ENCODE measurements at regions not wholly inside any gene's neighbourhood (a gene's known extent, or its start where the extent isn't known, plus 50 kb on each side); places are given as distances from the start of the nearest gene placed in this dataset.
"Not testable (repeated sequence)": the region's sequence is repeated elsewhere in the genome, so short reads cannot be mapped to it uniquely, and the experiment has no call there.

DNA sequence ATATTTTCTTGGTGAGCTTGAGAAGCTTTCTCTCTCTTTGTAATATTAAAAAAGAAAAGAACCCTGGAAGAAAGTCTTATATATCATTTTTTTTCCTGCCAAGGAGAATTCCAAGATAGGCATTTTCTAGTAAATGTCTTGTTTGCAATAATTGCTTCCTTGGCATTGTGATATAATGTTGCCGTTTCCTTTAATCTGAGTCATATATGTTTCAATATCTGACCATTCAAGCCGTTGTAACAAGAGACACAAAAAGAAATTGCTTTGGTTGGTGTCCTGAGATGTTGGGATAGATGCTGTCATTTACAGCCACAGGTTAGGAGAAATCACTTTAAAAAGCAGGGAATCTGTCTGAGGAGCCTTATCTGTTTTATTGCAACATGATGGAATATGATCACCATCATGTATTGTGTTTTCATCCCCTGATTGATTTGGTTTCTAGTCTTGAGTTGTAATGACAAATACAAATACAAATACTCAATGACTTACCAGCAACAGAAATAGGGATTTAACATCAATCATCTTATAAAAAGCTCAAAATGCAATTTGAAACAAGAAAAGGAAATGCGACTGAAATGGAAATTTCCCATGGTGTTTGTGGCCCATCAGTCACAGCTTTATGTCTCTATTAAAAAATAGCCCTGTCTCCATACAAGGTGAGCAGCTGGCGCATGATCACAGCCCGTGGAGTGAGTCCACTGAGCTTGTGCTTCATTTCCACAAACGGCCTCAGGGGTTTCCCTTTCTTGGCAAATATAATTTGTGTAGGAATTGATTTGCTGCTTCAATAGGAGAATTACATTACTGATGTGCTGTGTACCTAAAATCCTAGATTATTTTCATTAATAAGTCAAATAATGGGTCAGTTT lies 250.1 kb upstream of the TRPC7 start:
- Histone ChIP-seq H3K4me3 (ENCODE audit: low read length) (no peak overlapping the region), H3K27me3 (ENCODE audit: control insufficient read depth, insufficient read depth, low read length) (no peaks in the 10 kb centered on the region), H3K4me1 (ENCODE audit: control insufficient read depth, insufficient read depth, low read length) (no peaks in the 10 kb centered on the region), H3K27ac (ENCODE audit: low read length) (no peak overlapping the region), H3K36me3 (ENCODE audit: control insufficient read depth, insufficient read depth, low read length) (no peaks in the 10 kb centered on the region), H3K9me3 (ENCODE audit: control insufficient read depth, insufficient read depth, low read length) (no peaks in the 10 kb centered on the region)
- no CpG with 5 or more reads among the region's 6 CpGs for WGBS (ENCODE audit: insufficient coverage, insufficient read length)
- no peak for DNase-seq (ENCODE audit: low read depth, low spot score)

DNA sequence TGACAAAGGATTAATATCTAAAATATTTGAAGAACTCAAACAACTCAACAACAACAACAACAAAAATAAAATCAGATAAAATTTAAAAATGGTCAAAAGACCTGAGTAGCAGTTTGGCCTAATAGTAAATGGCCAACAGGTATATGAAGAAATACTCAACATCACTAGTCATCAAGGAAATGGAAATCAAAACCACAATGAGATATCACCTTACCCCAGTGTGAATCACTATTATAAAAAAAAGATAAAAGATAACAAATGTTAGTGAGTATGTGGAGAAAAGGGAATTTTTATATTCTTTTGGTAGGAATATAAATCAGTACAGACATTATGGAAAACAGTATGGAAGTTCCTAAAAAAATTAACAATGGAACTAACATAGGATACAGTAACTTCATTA lies 247.9 kb upstream of the TRPC7 start:
- Histone ChIP-seq H3K36me3 (ENCODE audit: control insufficient read depth, insufficient read depth, low read length) (no peaks in the 10 kb centered on the region), H3K4me3 (ENCODE audit: low read length) (no peak overlapping the region), H3K27ac (ENCODE audit: low read length) (no peak overlapping the region), H3K4me1 (ENCODE audit: control insufficient read depth, insufficient read depth, low read length) (no peaks in the 10 kb centered on the region), H3K27me3 (ENCODE audit: control insufficient read depth, insufficient read depth, low read length) (no peaks in the 10 kb centered on the region), H3K9me3 (ENCODE audit: control insufficient read depth, insufficient read depth, low read length) (no peaks in the 10 kb centered on the region)
- no peak for DNase-seq (ENCODE audit: low read depth, low spot score)

DNA sequence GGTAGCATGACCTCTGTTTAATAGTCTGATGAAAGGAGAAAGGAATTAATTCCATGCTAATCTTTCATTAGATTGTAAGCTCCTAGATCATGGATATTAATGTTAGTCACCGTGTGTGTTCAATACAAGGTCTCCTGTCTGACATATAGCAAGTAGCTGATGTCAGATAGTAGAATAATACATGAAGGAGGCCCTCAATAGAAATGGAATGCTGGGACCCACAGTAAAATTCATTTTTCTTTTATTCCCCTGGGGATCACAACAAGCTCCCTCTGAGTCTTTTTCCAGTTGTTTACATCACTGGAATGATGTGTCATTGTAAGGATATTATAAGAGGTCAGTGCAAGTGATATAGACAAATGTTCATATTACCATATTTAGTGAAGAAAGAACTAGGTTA lies 240.3 kb upstream of the TRPC7 start:
- H3K4me3 ChIP-seq (ENCODE audit: low read length): no peak overlapping the region

DNA sequence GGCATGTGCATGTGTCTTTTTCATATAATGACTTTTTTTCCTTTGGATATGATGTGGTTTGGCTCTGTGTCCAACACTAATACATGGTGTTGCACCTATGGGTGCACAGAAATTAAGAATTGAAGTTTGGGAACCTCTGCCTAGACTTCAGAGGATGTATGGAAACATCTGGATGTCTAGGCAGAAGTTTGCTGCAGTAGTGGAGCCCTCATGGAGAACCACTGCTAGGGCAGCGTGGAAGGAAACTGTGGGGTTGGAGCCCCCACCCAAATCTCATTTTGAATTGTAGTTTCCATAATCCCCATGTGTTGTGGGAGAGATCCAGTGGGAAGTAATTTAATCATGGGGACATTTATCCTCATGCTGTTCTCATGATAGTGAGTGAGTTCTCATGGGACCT lies 235.0 kb upstream of the TRPC7 start:
- no peak overlapping the region for H3K4me3 ChIP-seq (ENCODE audit: low read length)
- WGBS (ENCODE audit: insufficient coverage, insufficient read length): no CpG with 5 or more reads among the region's 1 CpG
- H3K4me1 ChIP-seq (ENCODE audit: control insufficient read depth, insufficient read depth, low read length): no peaks in the 10 kb centered on the region
- no peaks in the 10 kb centered on the region for H3K36me3 ChIP-seq (ENCODE audit: control insufficient read depth, insufficient read depth, low read length)
- no peak overlapping the region for H3K27ac ChIP-seq (ENCODE audit: low read length)
- DNase-seq (ENCODE audit: low read depth, low spot score): no peak
- H3K27me3 ChIP-seq (ENCODE audit: control insufficient read depth, insufficient read depth, low read length): no peaks in the 10 kb centered on the region
- H3K9me3 ChIP-seq (ENCODE audit: control insufficient read depth, insufficient read depth, low read length): peaks cover 4% of the 10 kb centered on the region

More for the DNA sequence above, 240.3 kb upstream of the TRPC7 start:
- no peaks in the 10 kb centered on the region for H3K4me1 ChIP-seq (ENCODE audit: control insufficient read depth, insufficient read depth, low read length)
- H3K27ac ChIP-seq (ENCODE audit: low read length): no peak overlapping the region
- WGBS (ENCODE audit: insufficient coverage, insufficient read length): no CpG with 5 or more reads among the region's 1 CpG
- H3K36me3 ChIP-seq (ENCODE audit: control insufficient read depth, insufficient read depth, low read length): no peaks in the 10 kb centered on the region
- peaks cover 4% of the 10 kb centered on the region for H3K9me3 ChIP-seq (ENCODE audit: control insufficient read depth, insufficient read depth, low read length)
- H3K27me3 ChIP-seq (ENCODE audit: control insufficient read depth, insufficient read depth, low read length): no peaks in the 10 kb centered on the region
- no peak for DNase-seq (ENCODE audit: low read depth, low spot score)

DNA sequence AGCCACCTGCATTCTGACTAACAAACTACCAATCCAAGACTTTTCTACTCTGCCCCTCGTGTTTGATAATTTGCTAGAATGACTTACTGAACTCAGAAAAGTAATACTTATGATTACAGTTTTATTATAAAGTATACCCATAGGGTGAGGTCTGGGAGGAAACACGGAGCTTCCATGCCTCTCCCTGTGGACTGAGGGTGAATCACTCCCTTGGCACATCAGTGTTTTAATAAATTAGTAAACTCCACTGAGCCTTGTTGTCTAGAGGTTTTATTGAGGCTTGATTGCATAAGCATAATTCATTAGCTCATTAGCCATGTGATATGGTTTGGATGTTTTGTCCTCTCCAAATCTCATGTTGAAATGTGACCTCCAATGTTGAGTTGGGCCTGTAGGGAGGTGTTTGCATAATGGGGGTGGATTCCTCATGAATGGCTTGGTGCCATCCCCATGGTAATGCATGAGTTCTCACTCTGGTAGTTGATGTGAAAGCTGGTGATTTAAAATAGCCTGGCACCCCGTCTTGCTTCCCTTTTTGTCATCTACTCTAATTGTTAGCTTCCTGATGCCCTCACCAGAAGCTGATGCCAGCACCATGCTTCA lies 233.6 kb upstream of the TRPC7 start:
- Histone ChIP-seq H3K4me1 (ENCODE audit: control insufficient read depth, insufficient read depth, low read length) (no peaks in the 10 kb centered on the region), H3K9me3 (ENCODE audit: control insufficient read depth, insufficient read depth, low read length) (peaks cover 4% of the 10 kb centered on the region), H3K27me3 (ENCODE audit: control insufficient read depth, insufficient read depth, low read length) (no peaks in the 10 kb centered on the region), H3K4me3 (ENCODE audit: low read length) (no peak overlapping the region), H3K36me3 (ENCODE audit: control insufficient read depth, insufficient read depth, low read length) (no peaks in the 10 kb centered on the region), H3K27ac (ENCODE audit: low read length) (no peak overlapping the region)
- no CpG with 5 or more reads among the region's 3 CpGs for WGBS (ENCODE audit: insufficient coverage, insufficient read length)
- no peak for DNase-seq (ENCODE audit: low read depth, low spot score)

DNA sequence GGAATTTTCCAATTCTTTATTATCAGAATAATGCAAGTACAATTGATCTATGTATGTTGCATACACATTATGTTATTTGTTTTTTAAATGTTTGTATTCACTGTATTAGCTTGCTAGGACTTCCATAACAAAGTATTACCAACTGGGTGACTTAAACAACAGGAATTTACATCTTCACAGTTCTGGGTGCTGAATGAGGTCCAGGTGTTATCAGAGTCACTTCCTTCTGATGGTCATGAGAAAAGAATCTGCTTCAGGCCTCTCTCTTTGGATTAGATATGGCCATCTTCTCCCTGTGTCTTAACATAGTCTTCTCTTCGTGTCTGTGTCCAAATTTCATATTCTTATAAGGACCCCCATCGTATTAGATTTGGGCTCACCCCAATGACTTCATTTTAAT lies 229.1 kb upstream of the TRPC7 start:
- no peak overlapping the region for H3K27ac ChIP-seq (ENCODE audit: low read length)
- no peaks in the 10 kb centered on the region for H3K36me3 ChIP-seq (ENCODE audit: control insufficient read depth, insufficient read depth, low read length)
- no peak overlapping the region for H3K4me3 ChIP-seq (ENCODE audit: low read length)
- H3K9me3 ChIP-seq (ENCODE audit: control insufficient read depth, insufficient read depth, low read length): no peaks in the 10 kb centered on the region
- DNase-seq (ENCODE audit: low read depth, low spot score): no peak
- WGBS (ENCODE audit: insufficient coverage, insufficient read length): no CpG with 5 or more reads among the region's 2 CpGs
- H3K4me1 ChIP-seq (ENCODE audit: control insufficient read depth, insufficient read depth, low read length): no peaks in the 10 kb centered on the region
- H3K27me3 ChIP-seq (ENCODE audit: control insufficient read depth, insufficient read depth, low read length): no peaks in the 10 kb centered on the region

DNA sequence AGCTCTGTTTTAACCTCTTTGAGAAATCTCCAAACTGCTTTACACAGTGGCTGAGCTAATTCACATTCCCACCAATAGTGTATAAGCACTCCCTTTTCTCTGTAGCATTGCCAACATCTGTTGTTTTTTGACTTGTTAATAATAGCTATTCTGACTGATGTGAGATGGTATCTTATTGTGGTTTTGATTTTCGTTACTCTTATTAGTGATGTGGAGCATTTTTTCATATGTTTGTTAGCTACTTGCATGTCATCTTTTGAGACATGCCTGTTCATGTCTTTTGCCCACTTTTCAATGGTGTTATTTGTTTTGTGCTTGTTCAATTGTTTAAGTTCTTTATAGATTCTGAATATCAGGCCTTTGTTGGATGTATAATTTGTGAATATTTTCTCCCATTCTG lies 225.2 kb upstream of the TRPC7 start:
- no CpG with 5 or more reads among the region's 1 CpG for WGBS (ENCODE audit: insufficient coverage, insufficient read length)
- no peaks in the 10 kb centered on the region for H3K36me3 ChIP-seq (ENCODE audit: control insufficient read depth, insufficient read depth, low read length)
- H3K4me1 ChIP-seq (ENCODE audit: control insufficient read depth, insufficient read depth, low read length): no peaks in the 10 kb centered on the region
- no peak overlapping the region for H3K27ac ChIP-seq (ENCODE audit: low read length)
- no peaks in the 10 kb centered on the region for H3K9me3 ChIP-seq (ENCODE audit: control insufficient read depth, insufficient read depth, low read length)
- no peaks in the 10 kb centered on the region for H3K27me3 ChIP-seq (ENCODE audit: control insufficient read depth, insufficient read depth, low read length)
- DNase-seq (ENCODE audit: low read depth, low spot score): no peak
- no peak overlapping the region for H3K4me3 ChIP-seq (ENCODE audit: low read length)

DNA sequence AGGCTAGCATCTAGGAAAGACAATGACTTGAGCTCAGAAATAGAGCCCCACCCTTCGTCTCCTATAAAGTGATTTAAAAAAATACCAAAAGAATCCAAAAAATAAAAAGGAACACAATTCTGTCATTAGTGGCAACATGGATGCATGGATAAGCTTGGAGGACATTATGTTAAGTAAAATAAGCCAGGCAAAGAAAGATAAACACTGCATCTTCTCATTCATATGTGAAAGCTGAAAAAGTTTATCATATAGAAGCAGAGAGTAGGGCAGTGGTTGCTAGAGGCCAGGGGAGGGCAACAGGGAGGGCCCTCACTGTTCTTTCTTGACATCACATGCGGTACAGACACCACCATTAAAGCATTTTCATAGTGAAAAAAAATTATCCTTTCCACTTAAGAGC lies 220.9 kb upstream of the TRPC7 start:
- Histone ChIP-seq H3K36me3 (ENCODE audit: control insufficient read depth, insufficient read depth, low read length) (no peaks in the 10 kb centered on the region), H3K4me1 (ENCODE audit: control insufficient read depth, insufficient read depth, low read length) (no peaks in the 10 kb centered on the region), H3K27me3 (ENCODE audit: control insufficient read depth, insufficient read depth, low read length) (no peaks in the 10 kb centered on the region), H3K4me3 (ENCODE audit: low read length) (no peak overlapping the region), H3K27ac (ENCODE audit: low read length) (no peak overlapping the region), H3K9me3 (ENCODE audit: control insufficient read depth, insufficient read depth, low read length) (no peaks in the 10 kb centered on the region)
- no CpG with 5 or more reads among the region's 2 CpGs for WGBS (ENCODE audit: insufficient coverage, insufficient read length)
- DNase-seq (ENCODE audit: low read depth, low spot score): no peak

DNA sequence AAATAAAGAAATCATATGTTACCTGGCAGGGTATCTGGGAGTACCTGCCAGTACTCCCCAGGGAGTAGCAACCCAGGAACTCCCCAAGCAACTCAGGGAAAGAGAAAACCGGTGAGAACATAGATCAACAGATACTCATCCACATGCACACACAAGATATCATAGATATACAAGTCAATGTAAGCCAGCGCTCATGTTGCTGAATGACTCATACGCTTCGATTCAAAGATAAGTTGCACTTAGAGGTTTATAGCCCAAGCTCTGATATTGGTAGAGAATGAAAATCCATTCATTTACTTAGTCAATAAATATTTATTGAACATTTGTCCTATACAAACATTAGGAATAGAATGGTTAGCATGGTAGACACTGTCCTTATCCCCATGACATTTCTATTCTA lies 219.1 kb upstream of the TRPC7 start:
- Histone ChIP-seq H3K9me3 (ENCODE audit: control insufficient read depth, insufficient read depth, low read length) (no peaks in the 10 kb centered on the region), H3K4me1 (ENCODE audit: control insufficient read depth, insufficient read depth, low read length) (no peaks in the 10 kb centered on the region), H3K36me3 (ENCODE audit: control insufficient read depth, insufficient read depth, low read length) (no peaks in the 10 kb centered on the region), H3K27ac (ENCODE audit: low read length) (no peak overlapping the region), H3K4me3 (ENCODE audit: low read length) (no peak overlapping the region), H3K27me3 (ENCODE audit: control insufficient read depth, insufficient read depth, low read length) (no peaks in the 10 kb centered on the region)
- WGBS (ENCODE audit: insufficient coverage, insufficient read length): no CpG with 5 or more reads among the region's 4 CpGs
- no peak for DNase-seq (ENCODE audit: low read depth, low spot score)

DNA sequence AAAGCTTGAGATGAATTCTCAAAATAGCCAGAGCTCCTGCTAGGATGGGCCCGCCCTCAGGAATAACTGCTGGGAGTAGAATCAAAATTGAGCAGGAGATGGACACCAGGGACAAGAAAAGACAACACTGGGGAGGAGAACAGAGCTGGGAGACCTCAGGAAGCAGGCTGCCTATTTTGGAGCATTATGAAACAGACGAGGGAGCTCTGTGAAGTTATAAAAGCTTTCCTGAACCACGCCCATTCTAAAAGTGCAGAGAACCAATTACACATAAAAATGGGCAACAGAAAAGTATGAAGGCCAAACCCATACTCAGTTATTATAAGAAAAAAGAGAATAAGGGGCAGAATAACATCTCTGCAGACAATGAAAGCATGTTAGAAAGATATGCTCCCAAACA lies 213.9 kb upstream of the TRPC7 start:
- no peaks in the 10 kb centered on the region for H3K9me3 ChIP-seq (ENCODE audit: control insufficient read depth, insufficient read depth, low read length)
- no peaks in the 10 kb centered on the region for H3K36me3 ChIP-seq (ENCODE audit: control insufficient read depth, insufficient read depth, low read length)
- H3K27me3 ChIP-seq (ENCODE audit: control insufficient read depth, insufficient read depth, low read length): no peaks in the 10 kb centered on the region
- no CpG with 5 or more reads among the region's 3 CpGs for WGBS (ENCODE audit: insufficient coverage, insufficient read length)
- no peak overlapping the region for H3K4me3 ChIP-seq (ENCODE audit: low read length)
- DNase-seq (ENCODE audit: low read depth, low spot score): no peak
- H3K4me1 ChIP-seq (ENCODE audit: control insufficient read depth, insufficient read depth, low read length): peaks cover 2% of the 10 kb centered on the region; the same call in 1 of the 2 replicates
- no peak overlapping the region for H3K27ac ChIP-seq (ENCODE audit: low read length)

DNA sequence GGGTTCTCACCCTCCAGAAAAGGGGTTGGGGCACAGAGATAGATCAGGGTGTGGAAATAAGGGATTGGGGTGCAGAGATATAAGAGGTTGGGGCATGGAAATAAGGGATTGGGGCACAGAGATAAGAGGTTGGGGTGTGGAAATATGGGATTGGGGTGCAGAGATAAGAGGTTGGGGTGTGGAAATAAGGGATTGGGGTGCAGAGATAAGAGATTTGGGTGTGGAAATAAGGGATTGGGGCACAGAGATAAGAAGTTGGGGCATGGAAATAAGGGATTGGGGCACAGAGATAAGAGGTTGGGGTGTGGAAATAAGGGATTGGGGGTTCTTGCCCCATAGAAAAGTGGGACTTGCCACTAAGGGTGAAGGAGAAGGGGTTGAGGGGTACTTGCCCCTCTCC lies 204.5 kb upstream of the TRPC7 start:
- not testable (repeated sequence) for DNase-seq (ENCODE audit: low read depth, low spot score); H3K27me3 ChIP-seq (ENCODE audit: control insufficient read depth, insufficient read depth, low read length); H3K36me3 ChIP-seq (ENCODE audit: control insufficient read depth, insufficient read depth, low read length); H3K4me1 ChIP-seq (ENCODE audit: control insufficient read depth, insufficient read depth, low read length); H3K4me3 ChIP-seq (ENCODE audit: low read length); H3K9me3 ChIP-seq (ENCODE audit: control insufficient read depth, insufficient read depth, low read length); H3K27ac ChIP-seq (ENCODE audit: low read length)

Data from iPS DF 6.9 (cell line).